ENCODE measurements at regions not wholly inside any gene's neighbourhood (a gene's known extent, or its start where the extent isn't known, plus 50 kb on each side); places are given as distances from the start of the nearest gene placed in this dataset.
"Not testable (repeated sequence)": the region's sequence is repeated elsewhere in the genome, so short reads cannot be mapped to it uniquely, and the experiment has no call there.

- no peaks in the 10 kb centered on the region for H3K9me3 ChIP-seq (ENCODE audit: control insufficient read depth, insufficient read depth, low read length)
- no peak overlapping the region for H3K9ac ChIP-seq (ENCODE audit: low read depth, low read length)
- H3K27me3 ChIP-seq (ENCODE audit: control insufficient read depth, insufficient read depth, low read length), result no peaks in the 10 kb centered on the region
- H3K4me1 ChIP-seq (ENCODE audit: control insufficient read depth, insufficient read depth, low read length), result no peaks in the 10 kb centered on the region
- H3K4me3 ChIP-seq (ENCODE audit: low read depth, low read length), result no peak overlapping the region
- no peaks in the 10 kb centered on the region for H3K36me3 ChIP-seq (ENCODE audit: control insufficient read depth, insufficient read depth, low read length)
Measured at GRCh38 chr6:145155873-145156782, 579.2 kb downstream of the EPM2A start.

- H3K4me3 ChIP-seq (ENCODE audit: low read depth, low read length); H3K36me3 ChIP-seq (ENCODE audit: control insufficient read depth, insufficient read depth, low read length); H3K4me1 ChIP-seq (ENCODE audit: control insufficient read depth, insufficient read depth, low read length); H3K27me3 ChIP-seq (ENCODE audit: control insufficient read depth, insufficient read depth, low read length); H3K9me3 ChIP-seq (ENCODE audit: control insufficient read depth, insufficient read depth, low read length); H3K9ac ChIP-seq (ENCODE audit: low read depth, low read length): not testable (repeated sequence)
Measured at GRCh38 chr6:145158636-145159035, 576.7 kb downstream of the EPM2A start.

GRCh38 chr6:145159921-145160320 is 575.4 kb downstream of the EPM2A start:
- no peaks in the 10 kb centered on the region for H3K36me3 ChIP-seq (ENCODE audit: control insufficient read depth, insufficient read depth, low read length)
- no peaks in the 10 kb centered on the region for H3K9me3 ChIP-seq (ENCODE audit: control insufficient read depth, insufficient read depth, low read length)
- H3K4me1 ChIP-seq (ENCODE audit: control insufficient read depth, insufficient read depth, low read length), result no peaks in the 10 kb centered on the region
- H3K4me3 ChIP-seq (ENCODE audit: low read depth, low read length), result no peak overlapping the region
- H3K9ac ChIP-seq (ENCODE audit: low read depth, low read length), result no peak overlapping the region
- no peaks in the 10 kb centered on the region for H3K27me3 ChIP-seq (ENCODE audit: control insufficient read depth, insufficient read depth, low read length)

- H3K36me3 ChIP-seq (ENCODE audit: control insufficient read depth, insufficient read depth, low read length), result no peaks in the 10 kb centered on the region
- H3K4me1 ChIP-seq (ENCODE audit: control insufficient read depth, insufficient read depth, low read length), result no peaks in the 10 kb centered on the region
- H3K9ac ChIP-seq (ENCODE audit: low read depth, low read length), result no peak overlapping the region
- H3K27me3 ChIP-seq (ENCODE audit: control insufficient read depth, insufficient read depth, low read length), result no peaks in the 10 kb centered on the region
- no peak overlapping the region for H3K4me3 ChIP-seq (ENCODE audit: low read depth, low read length)
- no peaks in the 10 kb centered on the region for H3K9me3 ChIP-seq (ENCODE audit: control insufficient read depth, insufficient read depth, low read length)
Measured at GRCh38 chr6:145161501-145161900, 573.8 kb downstream of the EPM2A start.

GRCh38 chr6:145169726-145170224 is 565.5 kb downstream of the EPM2A start:
- H3K4me3 ChIP-seq (ENCODE audit: low read depth, low read length), result no peak overlapping the region
- H3K9me3 ChIP-seq (ENCODE audit: control insufficient read depth, insufficient read depth, low read length), result no peaks in the 10 kb centered on the region
- no peaks in the 10 kb centered on the region for H3K36me3 ChIP-seq (ENCODE audit: control insufficient read depth, insufficient read depth, low read length)
- no peaks in the 10 kb centered on the region for H3K27me3 ChIP-seq (ENCODE audit: control insufficient read depth, insufficient read depth, low read length)
- H3K4me1 ChIP-seq (ENCODE audit: control insufficient read depth, insufficient read depth, low read length), result peaks cover 8% of the 10 kb centered on the region
- H3K9ac ChIP-seq (ENCODE audit: low read depth, low read length), result no peak overlapping the region

GRCh38 chr6:145175470-145175869 is 559.9 kb downstream of the EPM2A start:
- Histone ChIP-seq H3K9ac (ENCODE audit: low read depth, low read length) (no peak overlapping the region), H3K4me1 (ENCODE audit: control insufficient read depth, insufficient read depth, low read length) (no peaks in the 10 kb centered on the region), H3K4me3 (ENCODE audit: low read depth, low read length) (no peak overlapping the region), H3K9me3 (ENCODE audit: control insufficient read depth, insufficient read depth, low read length) (no peaks in the 10 kb centered on the region), H3K27me3 (ENCODE audit: control insufficient read depth, insufficient read depth, low read length) (no peaks in the 10 kb centered on the region), H3K36me3 (ENCODE audit: control insufficient read depth, insufficient read depth, low read length) (no peaks in the 10 kb centered on the region)

- no peak overlapping the region for H3K4me3 ChIP-seq (ENCODE audit: low read depth, low read length)
- no peaks in the 10 kb centered on the region for H3K4me1 ChIP-seq (ENCODE audit: control insufficient read depth, insufficient read depth, low read length)
- no peaks in the 10 kb centered on the region for H3K27me3 ChIP-seq (ENCODE audit: control insufficient read depth, insufficient read depth, low read length)
- H3K9me3 ChIP-seq (ENCODE audit: control insufficient read depth, insufficient read depth, low read length), result no peaks in the 10 kb centered on the region
- H3K9ac ChIP-seq (ENCODE audit: low read depth, low read length), result no peak overlapping the region
- H3K36me3 ChIP-seq (ENCODE audit: control insufficient read depth, insufficient read depth, low read length), result no peaks in the 10 kb centered on the region
Measured at GRCh38 chr6:145178391-145178790, 556.9 kb downstream of the EPM2A start.

GRCh38 chr6:145187491-145188206 is 547.7 kb downstream of the EPM2A start:
- H3K4me1 ChIP-seq (ENCODE audit: control insufficient read depth, insufficient read depth, low read length), result peaks cover 4% of the 10 kb centered on the region

GRCh38 chr6:145189836-145190235 is 545.5 kb downstream of the EPM2A start:
- H3K4me3 ChIP-seq (ENCODE audit: low read depth, low read length), result no peak overlapping the region
- H3K9me3 ChIP-seq (ENCODE audit: control insufficient read depth, insufficient read depth, low read length), result no peaks in the 10 kb centered on the region
- peaks cover 4% of the 10 kb centered on the region for H3K4me1 ChIP-seq (ENCODE audit: control insufficient read depth, insufficient read depth, low read length)
- H3K36me3 ChIP-seq (ENCODE audit: control insufficient read depth, insufficient read depth, low read length), result no peaks in the 10 kb centered on the region
- no peak overlapping the region for H3K9ac ChIP-seq (ENCODE audit: low read depth, low read length)
- H3K27me3 ChIP-seq (ENCODE audit: control insufficient read depth, insufficient read depth, low read length), result no peaks in the 10 kb centered on the region

More at GRCh38 chr6:145187491-145188206, 547.7 kb downstream of the EPM2A start:
- H3K36me3 ChIP-seq (ENCODE audit: control insufficient read depth, insufficient read depth, low read length), result no peaks in the 10 kb centered on the region
- H3K9ac ChIP-seq (ENCODE audit: low read depth, low read length), result no peak overlapping the region
- no peaks in the 10 kb centered on the region for H3K9me3 ChIP-seq (ENCODE audit: control insufficient read depth, insufficient read depth, low read length)
- H3K27me3 ChIP-seq (ENCODE audit: control insufficient read depth, insufficient read depth, low read length), result no peaks in the 10 kb centered on the region
- H3K4me3 ChIP-seq (ENCODE audit: low read depth, low read length), result no peak overlapping the region

GRCh38 chr6:145194389-145194788 is 540.9 kb downstream of the EPM2A start:
- no peaks in the 10 kb centered on the region for H3K9me3 ChIP-seq (ENCODE audit: control insufficient read depth, insufficient read depth, low read length)
- H3K9ac ChIP-seq (ENCODE audit: low read depth, low read length), result no peak overlapping the region
- no peaks in the 10 kb centered on the region for H3K27me3 ChIP-seq (ENCODE audit: control insufficient read depth, insufficient read depth, low read length)
- no peaks in the 10 kb centered on the region for H3K4me1 ChIP-seq (ENCODE audit: control insufficient read depth, insufficient read depth, low read length)
- H3K36me3 ChIP-seq (ENCODE audit: control insufficient read depth, insufficient read depth, low read length), result no peaks in the 10 kb centered on the region
- no peak overlapping the region for H3K4me3 ChIP-seq (ENCODE audit: low read depth, low read length)

- no peaks in the 10 kb centered on the region for H3K4me1 ChIP-seq (ENCODE audit: control insufficient read depth, insufficient read depth, low read length)
- no peak overlapping the region for H3K9ac ChIP-seq (ENCODE audit: low read depth, low read length)
- no peaks in the 10 kb centered on the region for H3K9me3 ChIP-seq (ENCODE audit: control insufficient read depth, insufficient read depth, low read length)
- H3K36me3 ChIP-seq (ENCODE audit: control insufficient read depth, insufficient read depth, low read length), result no peaks in the 10 kb centered on the region
- no peaks in the 10 kb centered on the region for H3K27me3 ChIP-seq (ENCODE audit: control insufficient read depth, insufficient read depth, low read length)
- no peak overlapping the region for H3K4me3 ChIP-seq (ENCODE audit: low read depth, low read length)
Measured at GRCh38 chr6:145199961-145200360, 535.4 kb downstream of the EPM2A start.

GRCh38 chr6:145204301-145204700 is 531.0 kb downstream of the EPM2A start:
- Histone ChIP-seq H3K4me3 (ENCODE audit: low read depth, low read length) (no peak overlapping the region), H3K9me3 (ENCODE audit: control insufficient read depth, insufficient read depth, low read length) (no peaks in the 10 kb centered on the region), H3K36me3 (ENCODE audit: control insufficient read depth, insufficient read depth, low read length) (no peaks in the 10 kb centered on the region), H3K27me3 (ENCODE audit: control insufficient read depth, insufficient read depth, low read length) (no peaks in the 10 kb centered on the region), H3K9ac (ENCODE audit: low read depth, low read length) (no peak overlapping the region), H3K4me1 (ENCODE audit: control insufficient read depth, insufficient read depth, low read length) (no peaks in the 10 kb centered on the region)
